SK-N-SH treated with all-trans-retinoic acid at 6 μM for 48 hours (cell line): ENCODE measurements at regions not wholly inside any gene's neighbourhood (a gene's known extent, or its start where the extent isn't known, plus 50 kb on each side); places are given as distances from the start of the nearest gene placed in this dataset.

ENCODE experiments used
- BACH2 ChIP-seq: fragments of 250-450 bp; sonication (Bioruptor Pico); IDR thresholded peaks from 2 replicates; pipeline ENCODE4 v1.9.0; 2021; ENCODE audit warnings: mild to moderate bottlenecking, borderline replicate concordance
- CSDC2 ChIP-seq: fragments of 250-450 bp; sonication (Bioruptor Pico); IDR thresholded peaks from 2 replicates; pipeline ENCODE4 v1.5.0; 2020; ENCODE audit warnings: mild to moderate bottlenecking, moderate library complexity
- CSRNP3 ChIP-seq: fragments of 250-450 bp; sonication (Bioruptor Pico); IDR thresholded peaks from 2 replicates; pipeline ENCODE4 v1.5.1; 2021; ENCODE audit warnings: mild to moderate bottlenecking, moderate library complexity
- OSR1 ChIP-seq: fragments of 250-450 bp; sonication (Bioruptor Pico); IDR thresholded peaks from 2 replicates; pipeline ENCODE4 v1.8.0; 2022; ENCODE audit warnings: moderate library complexity, mild to moderate bottlenecking, inconsistent platforms
- PATZ1 ChIP-seq: fragments of 250-450 bp; sonication (Bioruptor Pico); IDR thresholded peaks from 2 replicates; pipeline ENCODE4 v1.8.0; 2020; ENCODE audit warnings: mild to moderate bottlenecking, moderate library complexity, borderline replicate concordance
- TSHZ2 ChIP-seq: fragments of 250-450 bp; sonication (Bioruptor Pico); IDR thresholded peaks from 2 replicates; pipeline ENCODE4 v1.5.0; 2020; ENCODE audit warnings: mild to moderate bottlenecking, moderate library complexity
- ZNF565 ChIP-seq: fragments of 450-650 bp; formaldehyde crosslinking; conservative IDR thresholded peaks from 2 replicates; pipeline ENCODE4 v1.5.0; 2020; ENCODE audit warnings: low read depth, mild to moderate bottlenecking, moderate library complexity

- TF ChIP-seq CSDC2 (CRISPR knock-in tag): no peak
- TF ChIP-seq CSRNP3 (CRISPR knock-in tag): no peak
- no peak for TF ChIP-seq TSHZ2 (CRISPR knock-in tag)
- TF ChIP-seq OSR1 (CRISPR knock-in tag): no peak
- no peak for TF ChIP-seq ZNF565 (CRISPR knock-in tag)
- TF ChIP-seq BACH2 (CRISPR knock-in tag): no peak
- no peak for TF ChIP-seq PATZ1
These were observed 51.3 kb upstream of the VIPR2 start for GRCh38 chr7:159195946-159196345.
